GM19452 (cell line): ENCODE measurements at regions not wholly inside any gene's neighbourhood (a gene's known extent, or its start where the extent isn't known, plus 50 kb on each side); places are given as distances from the start of the nearest gene placed in this dataset.

Experiments used
- ATAC-seq: cut with Tn5 transposase; IDR thresholded peaks from one replicate; pipeline ENCODE4 v1.9.1; 2021; ENCODE audit not compliant: unreplicated experiment

DNA sequence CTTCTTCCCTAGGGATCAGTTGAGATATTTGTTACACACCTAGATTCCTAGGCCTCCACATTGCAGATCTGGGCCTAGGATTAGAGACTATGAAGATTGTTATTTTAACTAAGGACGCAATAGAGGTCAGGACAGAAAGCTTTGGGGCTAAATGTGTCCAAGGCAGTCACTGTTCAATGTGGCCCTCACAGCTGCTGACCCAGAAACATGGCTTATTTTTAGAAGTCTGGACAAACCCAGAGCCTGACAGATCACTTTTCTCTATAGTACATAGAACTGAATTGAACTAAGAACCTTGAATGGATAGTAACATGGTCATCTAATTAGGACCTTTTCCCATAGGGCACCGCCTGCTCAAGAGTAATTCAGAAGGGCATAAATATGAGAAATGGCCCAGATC, 146.6 kb upstream of the AUTS2 start:
- ATAC-seq, result no peak

DNA sequence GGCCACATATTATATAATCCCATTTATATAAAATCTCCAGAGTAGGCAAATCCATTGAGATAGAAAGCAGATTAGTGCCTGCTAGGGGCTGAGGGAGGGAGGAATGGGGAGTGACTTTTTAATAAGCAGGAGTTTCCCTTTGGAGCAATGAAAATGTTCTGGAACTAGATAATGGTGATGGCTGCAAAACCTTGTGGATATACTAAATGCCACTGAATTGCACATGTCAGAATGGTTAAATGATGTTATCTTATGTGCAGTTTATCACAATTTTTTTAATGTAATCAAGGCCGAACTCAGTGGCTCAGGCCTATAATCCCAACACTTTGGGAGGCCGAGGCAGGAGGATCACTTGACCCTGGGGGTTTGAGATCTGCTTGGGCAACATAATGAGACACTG, 145.5 kb upstream of the AUTS2 start:
- no peak for ATAC-seq

DNA sequence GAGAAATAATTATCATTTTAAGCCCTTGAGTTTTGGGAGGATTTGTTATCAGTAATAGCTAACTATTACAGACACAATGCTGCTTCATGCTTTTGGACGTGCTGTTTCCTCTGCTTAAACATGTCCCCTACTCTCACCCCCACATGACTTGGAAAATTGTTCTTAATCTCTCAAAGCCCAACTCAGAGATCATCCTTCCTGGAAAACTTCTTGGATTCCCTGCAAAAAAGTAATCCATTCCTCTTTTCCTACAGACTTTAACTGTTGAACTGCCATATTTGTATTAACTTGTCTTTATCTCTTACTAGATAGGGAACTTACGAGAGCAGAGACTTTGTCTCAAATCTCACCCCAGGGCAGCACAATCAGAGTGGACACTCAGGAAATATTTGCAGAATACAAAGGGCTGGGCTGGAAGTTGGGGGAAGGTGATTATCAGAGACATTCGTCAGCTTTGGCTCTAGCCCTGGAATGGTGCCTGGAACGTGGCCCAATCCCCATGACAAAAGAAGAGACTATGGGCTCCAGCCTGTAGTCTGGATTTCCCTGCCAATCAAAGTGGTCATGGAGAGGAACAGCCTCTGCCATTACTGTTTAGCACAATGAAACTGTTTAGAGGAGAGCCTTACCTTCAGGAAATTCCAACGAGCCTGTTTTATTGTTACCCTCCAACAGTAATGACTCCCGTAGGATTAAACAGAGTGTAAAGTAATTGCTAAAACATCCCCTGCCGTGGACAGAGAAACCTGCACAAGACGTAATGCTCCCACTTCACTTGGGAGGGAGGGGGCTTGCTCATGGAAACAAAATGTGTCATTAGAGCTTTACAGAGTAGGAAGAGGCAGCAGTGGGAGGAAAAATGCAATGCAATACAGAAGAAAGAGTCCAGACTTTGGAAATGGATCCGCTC, 140.4 kb upstream of the AUTS2 start:
- no peak for ATAC-seq

- no peak for ATAC-seq
These were observed 134.2 kb upstream of the AUTS2 start for GRCh38 chr7:69464035-69464434.

- no peak for ATAC-seq
These were observed 133.0 kb upstream of the AUTS2 start for GRCh38 chr7:69465262-69465661.

- no peak for ATAC-seq
These were observed 130.4 kb upstream of the AUTS2 start for GRCh38 chr7:69467826-69468225.

GRCh38 chr7:69476416-69476815, 121.9 kb upstream of the AUTS2 start:
- ATAC-seq, result no peak

DNA sequence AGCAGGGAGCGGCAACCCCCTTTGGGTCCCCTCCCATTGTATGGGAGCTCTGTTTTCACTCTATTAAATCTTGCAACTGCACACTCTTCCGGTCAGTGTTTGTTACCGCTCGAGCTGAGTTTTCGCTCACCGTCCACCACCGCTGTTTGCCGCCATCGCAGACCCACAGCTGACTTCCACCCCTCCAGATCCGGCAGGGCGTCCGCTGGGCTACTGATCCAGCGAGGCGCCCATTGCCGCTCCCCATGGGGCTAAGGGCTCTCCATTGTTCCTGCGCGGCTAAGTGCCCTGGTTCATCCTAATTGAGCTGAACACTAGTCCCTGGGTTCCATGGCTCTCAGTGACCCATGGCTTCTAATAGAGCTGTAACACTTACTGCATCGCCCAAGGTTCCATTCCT, 115.6 kb upstream of the AUTS2 start:
- no peak for ATAC-seq

DNA sequence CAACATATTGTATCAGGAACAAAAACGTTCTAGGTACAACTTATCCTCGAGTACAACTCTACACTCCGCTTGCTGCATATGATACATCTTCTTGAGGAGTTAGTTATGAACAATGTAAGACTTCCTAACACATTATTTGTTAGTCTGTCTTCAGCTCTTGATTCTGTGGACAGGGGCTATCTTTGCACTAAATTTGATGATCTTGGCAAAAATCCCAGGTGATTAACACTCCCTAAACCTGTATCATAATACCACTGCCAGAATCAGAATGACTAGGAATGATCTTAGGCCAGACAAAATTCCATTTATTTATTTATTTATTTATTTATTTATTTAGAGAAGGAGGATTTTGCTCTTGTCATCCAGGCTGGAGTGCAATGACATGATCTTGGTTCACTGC, 108.7 kb upstream of the AUTS2 start:
- ATAC-seq, result no peak

GRCh38 chr7:69498671-69499070, 99.6 kb upstream of the AUTS2 start:
- ATAC-seq, result no peak

DNA sequence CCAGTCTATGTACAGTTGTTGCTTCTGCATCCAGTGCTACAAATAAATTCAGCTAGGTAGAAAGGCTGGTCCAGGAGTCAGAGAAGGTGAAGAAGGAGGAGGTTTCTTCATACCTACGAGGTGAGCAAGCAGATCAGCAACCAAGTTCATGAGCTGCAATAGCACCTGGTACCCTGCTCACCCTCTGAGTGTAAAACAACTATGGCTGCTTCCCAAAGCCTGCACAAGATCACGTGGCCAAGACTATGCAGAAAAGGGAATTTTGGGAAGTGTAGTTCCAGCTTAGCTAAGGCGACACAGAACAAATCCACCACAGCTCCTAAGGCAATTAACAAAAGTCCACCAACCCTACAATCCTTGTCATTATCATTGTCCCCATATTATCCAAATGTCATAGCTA, 95.9 kb upstream of the AUTS2 start:
- no peak for ATAC-seq

DNA sequence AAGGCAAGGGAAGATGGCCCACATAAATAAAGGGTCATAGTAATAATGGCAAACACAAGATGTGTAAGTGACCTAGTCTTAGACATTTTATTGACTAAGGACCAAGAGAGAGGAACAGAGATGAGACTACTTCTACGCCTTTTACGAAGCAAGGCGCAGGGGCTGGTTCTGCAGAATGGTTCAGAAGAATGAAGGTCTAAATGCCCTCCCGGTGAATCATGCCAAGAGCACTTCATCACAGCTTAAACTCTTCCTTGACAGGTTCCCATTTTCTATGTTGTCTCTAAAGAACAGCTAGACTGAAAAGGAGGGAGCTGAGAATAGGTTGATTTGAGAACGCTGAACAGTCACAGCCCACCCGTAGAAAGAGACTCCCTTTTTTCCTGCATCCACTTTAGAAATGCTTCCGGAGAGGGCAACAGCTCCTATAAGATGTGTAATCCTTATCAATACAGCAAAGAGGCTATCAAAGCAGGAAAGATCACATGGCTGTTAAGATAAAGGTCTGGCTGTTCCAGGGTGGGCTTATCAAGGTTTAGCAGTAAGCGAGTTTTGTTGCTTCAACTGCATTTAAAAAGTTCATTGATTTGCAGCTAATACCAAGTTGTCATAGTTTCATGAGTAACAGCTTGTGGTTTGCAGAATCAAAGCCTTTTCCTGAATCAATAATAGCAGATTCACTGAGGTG, 93.4 kb upstream of the AUTS2 start:
- no peak for ATAC-seq

DNA sequence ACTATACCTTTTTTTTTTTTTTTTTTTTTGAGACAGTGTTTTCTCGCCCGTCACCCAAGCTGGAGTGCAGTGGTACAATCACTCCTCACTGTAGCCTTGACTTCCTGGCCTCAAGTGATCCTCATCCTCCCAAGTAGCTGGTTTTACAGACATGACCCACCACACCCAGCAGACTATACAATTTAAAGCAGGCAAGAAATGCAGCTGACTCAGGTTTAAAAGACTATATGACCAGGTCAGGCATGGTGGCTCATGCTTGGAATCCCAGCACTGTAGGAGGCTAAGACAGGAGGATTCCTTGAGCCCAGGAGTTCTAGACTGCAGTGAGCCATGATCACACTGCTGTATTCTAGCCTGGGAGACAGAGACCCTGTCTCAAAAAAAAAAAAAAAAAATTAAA, 89.5 kb upstream of the AUTS2 start:
- no peak for ATAC-seq

DNA sequence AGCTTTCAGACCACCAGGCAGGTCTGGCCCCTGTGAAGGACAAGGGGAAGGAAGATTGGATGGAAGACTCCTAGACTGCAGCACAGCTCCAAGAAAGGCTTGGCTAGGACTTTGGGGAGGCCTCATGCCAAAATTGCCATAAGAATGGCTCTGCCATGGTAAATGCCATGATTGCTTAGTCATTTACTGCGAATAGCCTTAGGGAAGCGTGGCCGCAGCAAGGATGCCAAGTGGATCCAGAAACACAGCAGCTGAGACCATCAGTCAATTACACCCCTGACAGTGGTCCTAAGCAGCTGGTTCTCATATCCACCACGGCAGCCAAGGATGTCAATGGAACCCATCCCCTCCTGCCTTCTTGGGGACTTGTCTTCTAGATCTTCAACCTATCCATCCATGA, 88.2 kb upstream of the AUTS2 start:
- no peak for ATAC-seq

DNA sequence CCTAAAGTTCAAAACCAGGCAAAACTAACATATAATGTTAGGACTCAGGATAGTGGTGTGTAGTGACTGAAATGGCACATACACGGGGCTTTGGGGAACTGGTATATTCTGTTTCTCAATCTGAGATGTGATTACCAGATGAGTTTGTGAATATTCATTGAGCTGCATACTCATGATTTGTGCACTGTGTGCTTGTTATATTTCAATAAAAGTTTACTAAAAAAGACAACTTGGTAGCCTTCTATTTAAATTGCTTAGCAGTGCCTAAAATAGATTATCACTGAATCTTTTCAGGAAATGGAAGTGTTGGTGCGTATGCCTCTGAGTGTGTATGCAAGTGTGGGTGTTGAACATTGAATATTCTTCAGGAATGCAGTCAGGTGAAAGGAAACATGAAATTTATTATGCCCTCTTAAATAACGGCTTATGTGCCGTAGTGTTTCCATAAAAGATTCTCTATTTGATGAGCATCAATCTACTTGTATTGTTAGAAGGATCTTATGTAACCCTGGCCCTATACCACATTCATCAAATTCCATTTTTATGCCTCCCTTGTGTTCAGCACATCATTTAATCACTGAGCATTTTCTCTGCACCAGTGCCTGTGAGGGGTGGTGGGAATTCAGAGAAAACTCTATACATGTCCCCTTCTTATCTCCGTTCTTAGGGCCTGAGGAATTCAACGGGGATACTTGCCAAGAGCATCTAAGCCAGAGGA, 82.6 kb upstream of the AUTS2 start:
- ATAC-seq, result no peak

- no peak for ATAC-seq
These were observed 81.9 kb upstream of the AUTS2 start for GRCh38 chr7:69516238-69516820.

- ATAC-seq, result no peak
These were observed 80.1 kb upstream of the AUTS2 start for GRCh38 chr7:69517985-69518704.

GRCh38 chr7:69518705-69519077, 79.6 kb upstream of the AUTS2 start:
- ATAC-seq, result no peak

- ATAC-seq, result no peak
These were observed 71.7 kb upstream of the AUTS2 start for GRCh38 chr7:69526570-69526969.

GRCh38 chr7:69527706-69528105, 70.6 kb upstream of the AUTS2 start:
- ATAC-seq, result no peak

DNA sequence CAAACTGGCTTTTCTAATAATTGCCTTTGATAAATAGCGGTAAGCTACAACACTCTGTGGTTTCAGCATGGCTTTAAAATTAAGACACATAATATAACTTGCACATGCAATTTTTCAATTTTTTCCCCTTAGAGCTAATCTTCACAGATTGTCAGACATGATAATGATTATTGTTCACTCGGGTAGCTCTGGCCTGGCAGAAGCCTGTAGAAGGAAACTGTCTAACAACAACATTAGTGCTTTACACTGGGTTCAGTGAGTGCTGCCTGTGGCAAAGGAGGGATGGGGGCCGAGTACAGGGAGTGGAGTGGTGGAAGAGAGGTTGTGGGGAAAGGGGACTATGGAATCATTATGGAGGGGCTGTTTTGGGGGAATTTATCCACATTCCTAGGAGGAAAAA, 67.2 kb upstream of the AUTS2 start:
- ATAC-seq, result no peak
